Spleen (tissue), 11 donors: ENCODE measurements at regions not wholly inside any gene's neighbourhood (a gene's known extent, or its start where the extent isn't known, plus 50 kb on each side); places are given as distances from the start of the nearest gene placed in this dataset.

Experiments used
- DNase-seq: peaks from one replicate; pipeline ENCODE4 v3.0.0-alpha.2; 2020
- H3K27ac ChIP-seq, 8 donors: fragments of 200-600 bp; sonication (generic) in 7 of 8; 1 replicate in 4 of 8; 2 replicates in 4 of 8; pipeline versions ENCODE4 v1.5.0 to v1.8.0; 2016 to 2021; ENCODE audit warnings: inconsistent platforms in 4 of 8, mild to moderate bottlenecking in 4 of 8, moderate library complexity in 1 of 8
- H3K27me3 ChIP-seq, 7 donors: fragments of 200-600 bp; sonication (generic) in 6 of 7; replicated peaks in 1 of 7; 1 replicate in 4 of 7; 2 replicates in 3 of 7; pipeline versions ENCODE4 v1.5.0 to v1.8.0; 2016 to 2021; ENCODE audit warnings: inconsistent platforms in 3 of 7, mild to moderate bottlenecking in 1 of 7
- H3K36me3 ChIP-seq, 6 donors: fragments of 200-600 bp; sonication (generic) in 5 of 6; 1 replicate in 4 of 6; 2 replicates in 2 of 6; pipeline versions ENCODE4 v1.5.0 to v1.8.0; 2016 to 2021; ENCODE audit warnings: inconsistent platforms in 2 of 6
- H3K4me1 ChIP-seq, 6 donors: fragments of 200-600 bp; sonication (generic) in 5 of 6; 1 replicate in 3 of 6; 2 replicates in 3 of 6; pipeline versions ENCODE4 v1.5.0 to v1.8.0; 2016 to 2021; ENCODE audit warnings: inconsistent platforms in 3 of 6
- H3K4me3 ChIP-seq, 8 donors: fragments of 200-600 bp; sonication (generic) in 7 of 8; 1 replicate in 4 of 8; 2 replicates in 4 of 8; pipeline versions ENCODE4 v1.5.0 to v1.8.0; 2016 to 2021; ENCODE audit warnings: inconsistent platforms in 4 of 8, mild to moderate bottlenecking in 4 of 8, moderate library complexity in 2 of 8
- H3K9me3 ChIP-seq, 8 donors: fragments of 200-600 bp; sonication (generic) in 7 of 8; 1 replicate in 4 of 8; 2 replicates in 4 of 8; pipeline versions ENCODE4 v1.5.0 to v1.8.0; 2016 to 2021; ENCODE audit warnings: inconsistent platforms in 4 of 8
- CTCF ChIP-seq, 11 experiments: fragments of 200-600 bp in 7 of 11; fragments of 450-650 bp in 4 of 11; sonication (generic) in 4 of 11; IDR thresholded peaks in 8 of 11; conservative IDR thresholded peaks in 3 of 11; 1 replicate in 7 of 11; 2 replicates in 4 of 11; pipeline versions ENCODE4 v1.4.0 to v1.8.0; 2016 to 2021; ENCODE audit warnings: antibody characterized with exemption in 11 of 11, inconsistent platforms in 4 of 11, mild to moderate bottlenecking in 1 of 11
- POLR2A ChIP-seq, 3 donors: fragments of 450-650 bp; IDR thresholded peaks; one replicate each; pipeline ENCODE4 v1.5.1; 2017; ENCODE audit warnings: antibody characterized with exemption in 3 of 3, mild to moderate bottlenecking in 1 of 3
- POLR2AphosphoS5 ChIP-seq, 3 donors: sonication (generic); formaldehyde crosslinking; IDR thresholded peaks; one replicate each; pipeline ENCODE4 v1.5.1; 2017; ENCODE audit warnings: antibody characterized with exemption in 3 of 3
- WGBS, 5 donors: extraction: QIAGEN DNeasy Blood & Tissue Kit in 3 of 5; methylation state at CpG; one replicate each; pipeline versions ENCODE4 v1.1.5 to v1.1.7; 2013 to 2018; 5-methylcytosine and 5-hydroxymethylcytosine counted together
- intact Hi-C: fragments of 100-400 bp; cut with DNase I; formaldehyde crosslinking; loops from one replicate; pipeline ENCODE4 v1.15.0; 2023; ENCODE audit warnings: low total_unique reads
- donor health status: healthy with polysubstance abuse.
- donor health status: DM: no; HTN: no; CAD: no; lungs with moderate emphysema.
- donor health status: DM: no; HTN: no; CAD: no.
- donor health status: Bipolar disorder and iron deficiency.
- donor health status: healthy.
- donor health status: DM: no; HTN: no; CAD: no.
- donor health status: DM: yes; HTN: yes; CAD: no.

GRCh38 chr1:214154596-214155292, 126.2 kb upstream of the SMYD2 start:
- no peaks in the 10 kb centered on the region for H3K4me1 ChIP-seq
- WGBS, 5 donors = 51 to 64% (median 54%) methylated on average over 6 of the region's 6 CpGs
- no peak overlapping the region for H3K27ac ChIP-seq
- no peaks in the 10 kb centered on the region for H3K9me3 ChIP-seq
- H3K27me3 ChIP-seq = peaks cover 0 to 6% (median 0%) of the 10 kb centered on the region in 7 donors
- TF ChIP-seq POLR2AphosphoS5 (IDR thresholded peaks at IDR 0.05) (no peak), CTCF (IDR thresholded peaks at IDR 0.05 in 8 of 11, conservative IDR thresholded peaks at IDR 0.05 in 3 of 11) (no peak), POLR2A (IDR thresholded peaks at IDR 0.05) (no peak)
- intact Hi-C loops = no loop called here
- no peak for DNase-seq
- H3K36me3 ChIP-seq = no peaks in the 10 kb centered on the region
- H3K4me3 ChIP-seq = no peak overlapping the region

GRCh38 chr1:214155987-214156625, 124.9 kb upstream of the SMYD2 start:
- Histone ChIP-seq H3K4me3 (no peak overlapping the region), H3K36me3 (no peaks in the 10 kb centered on the region), H3K4me1 (no peaks in the 10 kb centered on the region), H3K27me3 (peaks cover 0 to 6% (median 0%) of the 10 kb centered on the region in 7 donors), H3K27ac (no peak overlapping the region), H3K9me3 (no peaks in the 10 kb centered on the region)
- no peak for DNase-seq
- TF ChIP-seq CTCF (IDR thresholded peaks at IDR 0.05 in 8 of 11, conservative IDR thresholded peaks at IDR 0.05 in 3 of 11) = no peak
- TF ChIP-seq POLR2A (IDR thresholded peaks at IDR 0.05) = no peak
- no peak for TF ChIP-seq POLR2AphosphoS5 (IDR thresholded peaks at IDR 0.05)
- 42 to 68% (median 64%) methylated on average over 2 of the region's 2 CpGs for WGBS, 5 donors
- intact Hi-C loops = no loop called here

- H3K9me3 ChIP-seq = no peaks in the 10 kb centered on the region
- no peak overlapping the region for H3K4me3 ChIP-seq
- intact Hi-C loops = no loop called here
- TF ChIP-seq POLR2A (IDR thresholded peaks at IDR 0.05) = no peak
- TF ChIP-seq POLR2AphosphoS5 (IDR thresholded peaks at IDR 0.05) = no peak
- no peak for TF ChIP-seq CTCF (IDR thresholded peaks at IDR 0.05 in 8 of 11, conservative IDR thresholded peaks at IDR 0.05 in 3 of 11)
- no peak overlapping the region for H3K27ac ChIP-seq
- no peak for DNase-seq
- WGBS, 5 donors = 79 to 88% (median 84%) methylated on average over 7 of the region's 7 CpGs
- H3K36me3 ChIP-seq = no peaks in the 10 kb centered on the region
- no peaks in the 10 kb centered on the region for H3K4me1 ChIP-seq
- H3K27me3 ChIP-seq = peaks cover 0 to 10% (median 0%) of the 10 kb centered on the region in 7 donors
These were observed 116.8 kb upstream of the SMYD2 start for GRCh38 chr1:214164173-214164572.

GRCh38 chr1:214165850-214166374, 115.0 kb upstream of the SMYD2 start:
- no peak overlapping the region for H3K4me3 ChIP-seq
- no peaks in the 10 kb centered on the region for H3K9me3 ChIP-seq
- no peak for DNase-seq
- H3K36me3 ChIP-seq = no peaks in the 10 kb centered on the region
- intact Hi-C loops = no loop called here
- no peaks in the 10 kb centered on the region for H3K4me1 ChIP-seq
- 55 to 63% (median 59%) methylated on average over 5 of the region's 5 CpGs for WGBS, 5 donors
- H3K27ac ChIP-seq = no peak overlapping the region
- H3K27me3 ChIP-seq = peaks cover 0 to 10% (median 0%) of the 10 kb centered on the region in 7 donors
- no peak for TF ChIP-seq POLR2AphosphoS5 (IDR thresholded peaks at IDR 0.05)
- no peak for TF ChIP-seq POLR2A (IDR thresholded peaks at IDR 0.05)
- no peak for TF ChIP-seq CTCF (IDR thresholded peaks at IDR 0.05 in 8 of 11, conservative IDR thresholded peaks at IDR 0.05 in 3 of 11)
